Left ventricle myocardium superior (tissue), 1 donor: ENCODE measurements at regions not wholly inside any gene's neighbourhood (a gene's known extent, or its start where the extent isn't known, plus 50 kb on each side); places are given as distances from the start of the nearest gene placed in this dataset.

ENCODE experiments used
- ATAC-seq: fragments of 200-7000 bp; cut with Tn5 transposase; one replicate; pipeline ENCODE4 v1.9.1; 2020; ENCODE audit warnings: mild to moderate bottlenecking, moderate library complexity
- DNase-seq: peaks from one replicate; pipeline ENCODE4 v3.0.0-alpha.2; 2020
- intact Hi-C: fragments of 100-400 bp; cut with micrococcal nuclease; formaldehyde crosslinking; loops from one replicate; pipeline ENCODE4 v1.11.0; 2022
- donor health status: DM: no; HTN: yes; CAD: no; lungs with severe emphysema.

DNA sequence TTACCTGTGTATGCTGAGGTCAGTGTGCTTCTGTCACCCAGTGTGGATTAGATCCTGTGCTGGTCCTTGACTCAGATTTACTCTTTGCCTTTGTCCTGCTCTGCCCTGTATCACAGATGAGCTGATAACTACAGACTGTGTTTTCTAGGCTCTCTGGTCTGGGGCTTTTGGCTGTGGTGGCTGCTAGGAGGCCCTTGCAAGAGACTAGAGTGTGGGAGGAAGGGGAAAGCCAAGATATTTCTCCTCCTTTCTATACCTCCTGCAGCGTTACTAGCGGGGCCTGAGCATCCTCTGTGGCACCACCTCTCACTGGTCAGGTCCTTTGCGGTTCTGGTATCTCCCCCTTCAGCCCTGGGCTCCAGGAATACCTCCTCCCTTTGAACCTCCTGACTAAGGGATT, 282.3 kb upstream of the TBC1D5 start:
- DNase-seq (no peak), ATAC-seq (no peak)
- intact Hi-C loops, result no loop called here

DNA sequence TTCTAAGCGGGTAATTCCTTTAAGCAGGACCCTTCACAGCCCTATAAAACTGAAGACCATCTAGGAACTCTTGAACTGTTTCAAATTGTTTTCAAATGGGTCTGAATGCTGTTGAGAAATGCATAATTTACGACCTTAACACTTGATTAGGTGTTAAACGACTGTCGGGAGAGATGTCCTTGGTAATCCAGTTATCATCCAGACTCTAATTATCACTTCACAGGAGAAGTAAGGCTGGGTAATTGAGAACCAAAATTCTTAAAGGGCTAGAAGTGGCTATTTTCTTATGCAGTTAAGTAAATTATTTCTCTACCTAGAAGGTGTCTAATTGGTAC, 276.7 kb upstream of the TBC1D5 start:
- ATAC-seq (no peak), DNase-seq (no peak)
- intact Hi-C loops, result no loop called here

DNA sequence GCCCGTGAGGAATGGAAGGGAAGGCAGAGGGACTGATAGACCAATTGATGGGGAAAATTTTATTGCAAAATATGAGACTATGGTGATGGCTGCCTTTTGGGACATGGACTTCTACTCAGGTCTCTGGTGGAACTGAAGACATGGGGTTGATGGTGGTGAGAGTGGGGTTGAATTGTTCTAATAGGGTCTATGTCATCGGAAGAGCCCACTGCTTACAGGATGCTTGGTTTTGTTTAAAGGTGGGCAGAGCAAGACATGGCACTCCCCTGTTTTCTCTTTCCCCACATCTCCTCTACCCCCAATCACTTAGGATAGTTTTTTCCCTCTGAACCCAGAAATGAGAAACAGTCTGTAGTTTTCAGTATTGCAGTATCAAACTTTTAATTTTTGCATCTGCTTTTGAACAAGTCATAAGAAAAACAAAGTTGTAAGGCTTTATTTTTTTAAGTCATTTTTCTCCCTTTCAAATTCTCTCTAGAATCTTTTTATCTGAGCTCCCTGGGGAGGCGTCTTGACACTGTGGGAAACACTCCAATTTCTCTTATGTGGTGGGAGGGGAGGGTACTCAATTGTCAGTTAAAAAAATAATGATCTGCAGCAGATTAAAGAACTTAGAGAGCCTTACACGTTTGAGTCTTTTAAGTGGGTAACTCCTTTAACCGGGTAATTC, 276.2 kb upstream of the TBC1D5 start:
- ATAC-seq, result no peak
- intact Hi-C loops, result no loop called here
- DNase-seq, result no peak

DNA sequence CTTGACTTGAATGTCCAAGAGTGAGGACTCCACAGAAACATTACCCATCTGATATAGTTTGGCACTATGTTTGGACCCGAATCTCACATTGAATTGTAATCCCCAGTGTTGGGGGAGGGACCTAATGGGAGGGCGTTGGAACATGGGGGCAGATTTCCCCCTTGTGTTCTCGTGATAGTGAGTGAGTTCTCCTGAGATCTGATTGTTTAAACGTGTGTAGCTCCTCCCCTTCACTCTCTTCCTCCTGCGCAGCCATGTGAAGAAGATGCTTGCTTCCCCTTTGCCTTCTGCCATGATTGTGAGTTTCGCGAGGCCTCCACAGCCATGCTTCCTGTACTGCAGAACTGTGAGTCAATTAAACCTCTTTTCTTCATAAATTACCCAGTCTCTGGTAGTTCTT, 273.9 kb upstream of the TBC1D5 start:
- intact Hi-C loops, result no loop called here
- ATAC-seq (no peak), DNase-seq (no peak)

DNA sequence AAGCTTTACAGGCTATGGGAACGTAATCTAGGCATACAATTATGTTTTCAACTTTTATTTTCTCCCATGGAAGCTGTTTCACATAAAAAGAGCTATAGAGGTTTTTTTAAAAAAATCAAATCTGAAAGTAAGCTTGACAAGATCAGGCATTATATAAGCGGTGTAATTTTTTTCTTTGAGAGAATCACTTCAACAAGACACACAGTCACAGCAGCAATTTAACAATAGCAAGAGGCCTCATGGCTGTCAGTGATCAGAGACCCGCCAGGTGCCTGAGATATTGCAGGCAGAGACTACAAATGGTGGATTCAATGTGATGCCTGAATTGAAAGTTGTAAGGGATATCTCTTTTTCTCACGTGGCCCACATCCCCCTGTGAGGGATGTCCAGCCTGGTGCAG, 270.5 kb upstream of the TBC1D5 start:
- intact Hi-C loops, result no loop called here
- no peak for DNase-seq
- ATAC-seq, result no peak

DNA sequence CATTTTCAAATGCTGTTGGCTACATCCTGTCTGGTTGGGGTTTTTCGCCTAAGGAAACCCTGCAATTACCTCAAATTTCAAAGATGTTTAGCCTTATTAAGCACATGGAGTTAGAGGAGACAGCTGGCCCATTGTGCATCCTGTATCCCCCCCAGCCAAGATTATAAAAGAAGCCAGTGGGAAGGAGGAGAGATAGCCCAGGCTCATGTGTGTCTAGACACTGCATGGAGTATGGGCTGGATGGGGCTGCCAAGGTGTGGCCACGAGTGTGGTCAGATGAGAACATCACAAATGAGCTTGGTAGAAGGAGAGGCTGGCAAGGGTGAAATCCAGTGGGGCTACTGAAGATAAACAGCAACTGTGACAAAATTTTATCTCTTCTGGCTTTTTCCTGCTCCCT, 270.0 kb upstream of the TBC1D5 start:
- no peak for ATAC-seq
- intact Hi-C loops, result no loop called here
- no peak for DNase-seq

DNA sequence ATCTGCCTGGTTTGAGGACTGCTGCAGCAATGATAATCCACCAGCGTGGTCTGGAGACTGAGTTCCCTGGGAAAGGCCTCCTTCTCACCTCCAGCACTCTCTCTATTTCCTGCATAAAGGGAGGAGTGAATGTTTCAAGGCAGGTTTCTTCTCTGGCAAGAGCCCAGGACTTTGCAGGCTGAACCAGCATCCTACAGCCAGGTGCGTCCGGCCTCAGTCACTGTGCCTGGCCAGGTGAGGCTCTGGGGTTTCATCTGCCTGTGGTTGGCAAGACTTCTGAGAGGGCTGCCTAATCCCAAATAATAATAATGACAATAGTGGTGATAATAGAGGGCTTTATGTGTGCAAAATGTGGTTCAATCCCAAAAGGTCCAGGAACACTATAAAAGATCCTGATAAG, 269.0 kb upstream of the TBC1D5 start:
- intact Hi-C loops, result no loop called here
- ATAC-seq (no peak), DNase-seq (no peak)

DNA sequence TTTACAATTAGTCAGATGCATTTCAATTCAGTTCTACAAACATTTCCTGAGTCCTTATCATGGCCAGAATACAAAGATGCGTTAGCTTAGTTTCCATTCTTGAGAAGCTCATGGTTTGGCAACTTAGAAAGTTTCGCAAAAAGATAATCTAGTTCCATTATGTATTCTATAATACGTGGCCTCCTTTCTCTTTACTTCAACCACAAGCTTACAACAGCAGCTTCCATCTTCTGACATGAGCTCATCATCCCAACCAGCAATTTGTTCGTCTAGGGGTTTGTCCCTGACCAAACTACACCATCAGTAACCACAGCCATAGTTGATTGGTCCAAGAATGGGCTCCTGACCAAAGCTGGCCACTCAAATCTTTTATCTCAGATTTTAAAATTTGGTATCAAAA, 267.6 kb upstream of the TBC1D5 start:
- ATAC-seq (no peak), DNase-seq (no peak)
- intact Hi-C loops, result no loop called here

DNA sequence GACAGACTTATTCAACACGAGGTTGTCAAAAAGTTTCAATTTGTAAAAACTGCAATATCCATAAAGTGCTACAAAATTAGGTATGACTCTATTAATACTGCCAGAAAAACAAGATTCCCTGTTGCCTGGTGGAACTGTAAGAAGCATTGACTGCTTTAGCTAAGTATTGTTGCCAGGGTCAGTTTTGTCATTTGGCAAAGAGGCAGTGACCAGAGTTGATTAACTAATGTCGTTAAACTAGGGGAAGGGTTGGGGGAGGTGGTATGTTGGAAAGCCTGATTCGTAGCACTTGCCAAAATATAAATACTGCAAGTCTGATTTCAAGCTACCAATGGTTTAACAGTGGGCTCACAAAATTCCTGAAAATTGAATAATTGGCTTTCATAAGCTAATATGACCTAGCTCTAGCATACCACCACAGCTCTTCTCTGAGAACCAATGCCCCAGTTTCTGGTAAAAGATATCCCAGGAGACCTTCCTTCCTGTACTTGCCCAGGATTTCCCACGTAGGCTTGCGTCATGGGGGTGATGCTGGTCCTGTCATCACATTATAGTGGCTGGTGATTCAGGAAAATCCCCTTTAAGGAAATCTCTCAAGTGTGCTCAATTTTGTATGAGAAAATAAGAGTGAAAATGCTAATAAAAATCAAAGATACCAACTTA, 266.4 kb upstream of the TBC1D5 start:
- DNase-seq, result peak; percentile 29
- intact Hi-C loops, result no loop called here
- ATAC-seq, result peak; percentile 80

DNA sequence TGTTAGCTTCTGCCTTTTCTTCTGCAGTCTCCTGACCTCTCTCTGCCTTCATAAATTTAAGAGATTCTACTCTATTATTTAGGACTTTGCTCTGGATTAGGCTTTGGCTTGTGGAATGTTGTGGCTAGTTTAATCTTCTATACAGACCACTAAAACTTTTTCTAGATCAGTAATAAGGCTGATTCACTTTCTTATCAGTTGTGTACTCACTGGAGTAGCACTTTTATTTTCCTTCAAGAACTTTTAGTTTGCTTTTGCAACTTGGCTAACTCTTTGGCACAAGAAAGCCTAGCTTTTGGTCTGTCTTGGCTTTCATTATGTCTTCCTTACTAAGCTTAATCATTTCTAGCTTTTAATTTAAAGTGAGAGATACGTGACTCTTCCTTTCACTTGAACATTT, 265.5 kb upstream of the TBC1D5 start:
- DNase-seq (no peak), ATAC-seq (peak; percentile 59)
- intact Hi-C loops, result no loop called here

DNA sequence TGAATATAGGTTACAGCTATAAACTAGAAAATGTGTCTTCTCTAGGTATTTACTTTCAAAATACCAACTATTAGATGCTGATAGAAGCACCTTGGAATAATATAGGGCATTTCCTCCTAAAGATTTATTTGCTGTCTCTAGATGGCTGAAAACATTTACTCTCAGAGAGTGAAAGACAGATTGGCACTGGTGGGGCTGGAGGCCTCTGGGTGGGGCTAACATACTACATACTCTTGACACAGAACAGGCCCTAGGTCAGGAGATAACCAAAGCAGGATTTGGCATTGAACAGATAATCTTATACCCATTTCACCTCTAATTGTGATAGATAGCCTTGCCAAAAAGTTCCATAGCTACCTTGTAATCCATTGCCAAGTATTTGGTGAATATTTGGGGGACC, 253.3 kb upstream of the TBC1D5 start:
- intact Hi-C loops, result no loop called here
- ATAC-seq (no peak), DNase-seq (no peak)

DNA sequence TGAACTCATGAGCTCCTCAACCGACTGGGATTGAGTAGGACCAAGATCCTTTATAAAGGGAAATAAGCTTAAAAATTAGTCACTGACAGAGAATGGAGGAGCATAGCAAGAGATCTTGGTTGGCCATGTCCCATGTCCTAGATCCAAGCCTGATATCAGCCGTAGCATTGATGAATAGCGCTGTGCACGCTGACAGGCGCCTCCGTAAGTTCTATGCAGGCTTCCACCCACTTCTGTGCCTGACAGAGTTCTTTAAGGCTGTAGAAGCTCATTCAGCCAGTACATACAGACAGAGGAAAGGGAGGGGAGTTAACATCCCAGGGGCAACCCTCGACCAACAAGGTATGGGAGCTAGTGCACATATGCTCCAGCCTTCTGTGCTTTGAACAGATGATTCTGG, 251.7 kb upstream of the TBC1D5 start:
- DNase-seq (no peak), ATAC-seq (no peak)
- intact Hi-C loops, result no loop called here

DNA sequence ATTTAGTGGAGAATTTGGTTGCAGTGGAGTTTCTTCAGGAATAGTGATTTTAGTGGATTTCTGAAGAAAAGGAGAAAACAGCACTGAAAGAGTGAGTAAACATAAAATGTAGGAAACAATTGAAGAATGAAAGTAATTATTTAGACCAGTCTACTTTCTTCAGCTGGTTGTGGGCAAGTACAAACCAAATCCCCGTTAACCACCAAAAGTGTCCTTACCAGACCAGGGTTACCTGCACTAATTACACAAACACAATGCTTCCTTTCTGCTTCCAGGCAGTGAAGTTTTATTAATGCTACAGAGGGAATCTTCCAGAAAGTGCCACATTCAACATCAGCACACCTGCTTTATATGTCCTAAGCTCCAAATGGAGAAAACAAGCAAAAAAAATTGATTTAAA, 248.0 kb upstream of the TBC1D5 start:
- ATAC-seq, result no peak
- intact Hi-C loops, result no loop called here
- DNase-seq, result no peak

DNA sequence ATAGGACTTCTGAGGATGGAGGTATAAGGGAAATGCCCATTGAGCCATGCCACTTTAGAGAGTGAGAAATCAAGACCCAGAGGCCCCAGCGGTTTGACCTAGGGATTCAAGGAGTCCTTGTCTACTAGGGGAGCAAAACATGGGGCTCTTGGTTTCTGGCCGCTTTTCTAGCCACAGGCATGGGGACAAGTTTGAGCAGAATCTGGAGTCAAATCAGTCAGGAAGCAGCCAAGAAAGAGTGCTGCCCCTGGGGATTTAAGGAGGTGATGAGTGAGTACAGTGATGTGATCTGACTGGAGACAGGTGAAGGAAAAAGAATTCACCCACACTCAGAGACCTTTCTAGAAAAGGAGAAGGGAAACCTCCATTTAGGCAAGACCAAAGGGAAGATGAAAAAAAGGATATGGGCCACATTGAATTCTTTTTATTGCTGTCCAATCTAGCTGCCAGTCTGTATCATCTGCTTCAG, 244.0 kb upstream of the TBC1D5 start:
- DNase-seq, result no peak
- intact Hi-C loops, result no loop called here
- ATAC-seq, result no peak

DNA sequence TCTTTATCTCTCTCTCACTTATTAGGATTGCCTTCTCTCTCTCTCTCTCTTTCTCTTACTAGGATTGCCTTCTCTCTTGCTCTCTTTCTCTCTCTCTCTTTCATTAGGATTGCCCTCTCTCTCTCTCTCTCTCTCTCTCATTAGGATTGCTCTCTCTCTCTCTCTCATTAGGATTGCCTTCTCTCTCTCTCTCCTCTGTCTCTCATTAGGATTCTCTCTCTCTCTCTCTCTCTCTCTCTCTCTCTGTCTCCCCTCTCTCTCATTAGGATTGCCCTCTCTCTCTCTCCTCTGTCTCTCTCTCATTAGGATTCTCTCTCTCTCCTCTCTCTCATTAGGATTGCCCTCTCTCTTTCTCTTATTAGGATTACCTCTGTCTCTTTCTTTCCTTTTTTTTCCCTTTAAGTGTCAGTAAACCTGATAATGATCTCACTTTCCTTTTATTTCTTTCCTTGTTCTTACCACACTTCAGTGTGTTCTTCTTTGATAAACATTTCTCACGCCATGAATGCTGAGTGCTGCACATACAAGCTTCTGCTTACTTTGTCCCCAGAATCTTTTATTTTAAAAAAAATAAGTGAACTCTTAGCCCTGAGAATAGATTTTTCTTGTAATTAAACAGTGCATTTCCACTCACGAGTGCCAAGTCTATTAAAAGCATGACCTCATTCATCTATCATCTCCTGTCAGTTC, 243.4 kb upstream of the TBC1D5 start:
- ATAC-seq (no peak), DNase-seq (no peak)
- intact Hi-C loops, result no loop called here

DNA sequence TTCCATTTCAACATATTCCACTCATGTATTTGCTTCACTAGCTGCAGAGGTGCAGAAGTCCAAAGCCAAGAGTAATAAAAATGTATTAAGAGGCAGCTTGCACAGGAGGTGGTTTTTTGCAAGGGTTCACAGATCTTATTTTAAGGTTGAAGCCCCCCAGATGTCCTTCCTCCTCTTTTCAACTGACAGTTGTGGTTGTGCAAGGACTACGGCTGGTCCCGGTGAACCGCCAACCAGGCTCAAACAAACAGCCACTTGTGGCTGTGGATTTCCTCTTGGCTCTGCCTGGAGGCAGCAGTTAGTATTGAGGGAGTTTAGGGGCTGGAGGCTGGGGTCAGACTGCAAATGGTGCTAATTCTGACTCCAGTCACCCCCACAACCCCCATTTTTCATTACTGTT, 240.7 kb upstream of the TBC1D5 start:
- intact Hi-C loops, result no loop called here
- ATAC-seq (no peak), DNase-seq (no peak)

DNA sequence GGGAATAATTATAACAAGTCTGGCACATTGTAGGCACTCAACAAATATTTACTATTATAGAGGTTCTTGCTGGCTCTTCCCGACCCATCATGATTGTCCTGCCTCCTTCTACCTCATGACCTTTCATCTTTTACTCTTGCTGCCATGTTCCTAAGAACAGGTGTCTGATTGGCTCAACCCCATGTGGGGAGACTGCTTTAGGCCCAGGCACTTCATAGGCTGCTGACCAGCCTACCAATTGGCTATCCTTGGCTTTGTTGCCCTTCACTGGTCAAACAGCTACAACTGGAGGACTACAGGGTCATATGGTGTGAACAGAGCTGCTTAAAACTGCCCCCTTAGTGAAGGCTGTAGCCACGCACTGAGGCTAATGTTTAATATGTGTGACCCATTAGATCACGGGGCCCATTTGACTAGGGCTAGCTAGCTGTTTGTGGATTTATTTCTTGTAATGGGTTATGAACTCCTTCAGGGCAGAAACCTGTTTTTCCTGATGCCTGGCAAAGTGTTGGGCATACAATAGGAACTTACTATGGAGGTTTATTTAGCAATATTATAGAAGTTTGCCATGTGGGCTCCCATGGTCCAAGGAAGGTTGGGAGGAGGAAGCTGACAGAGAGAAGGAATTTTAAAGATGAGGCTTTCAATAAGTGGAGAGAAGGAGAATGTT, 239.9 kb upstream of the TBC1D5 start:
- no peak for DNase-seq
- no peak for ATAC-seq
- intact Hi-C loops, result no loop called here

DNA sequence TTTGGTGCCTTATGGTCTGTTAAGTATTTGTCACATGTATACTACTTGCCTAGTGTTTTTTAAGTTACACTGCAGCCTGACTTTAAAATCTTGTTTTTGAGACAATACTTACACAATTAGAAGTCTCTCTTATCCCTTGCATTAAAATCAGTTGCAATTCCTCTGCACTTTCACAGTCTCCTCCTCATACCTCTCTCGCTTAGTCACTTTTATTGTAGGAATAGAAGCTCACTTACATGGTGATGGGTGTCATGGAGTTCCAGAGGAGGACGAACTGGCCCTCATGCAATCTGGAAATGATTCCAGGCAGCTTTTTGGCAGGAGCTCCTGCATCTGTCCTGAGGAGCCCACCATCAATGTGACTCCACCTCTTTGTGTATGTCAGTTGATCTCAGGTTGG, 238.4 kb upstream of the TBC1D5 start:
- DNase-seq, result no peak
- no peak for ATAC-seq
- intact Hi-C loops, result no loop called here

DNA sequence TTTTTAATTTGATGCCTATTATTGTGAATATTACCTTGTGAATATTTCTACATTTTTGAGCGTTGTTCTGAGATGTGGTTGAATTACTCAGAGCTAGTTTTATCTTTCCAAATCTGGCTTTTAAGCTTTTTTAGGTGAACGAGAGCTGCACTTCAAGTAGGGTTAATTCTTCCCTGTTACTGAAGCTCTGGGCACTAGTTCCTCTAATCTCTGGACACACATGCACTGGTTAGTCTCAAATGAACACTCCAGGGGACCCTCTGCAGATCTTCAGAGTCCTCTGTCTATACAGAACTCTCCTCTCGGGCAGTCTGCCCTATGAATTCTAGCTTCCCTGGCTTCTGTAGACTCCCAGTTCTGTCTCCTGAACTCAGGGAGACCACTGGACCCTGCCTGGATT, 237.5 kb upstream of the TBC1D5 start:
- DNase-seq, result no peak
- ATAC-seq, result no peak
- intact Hi-C loops, result no loop called here

DNA sequence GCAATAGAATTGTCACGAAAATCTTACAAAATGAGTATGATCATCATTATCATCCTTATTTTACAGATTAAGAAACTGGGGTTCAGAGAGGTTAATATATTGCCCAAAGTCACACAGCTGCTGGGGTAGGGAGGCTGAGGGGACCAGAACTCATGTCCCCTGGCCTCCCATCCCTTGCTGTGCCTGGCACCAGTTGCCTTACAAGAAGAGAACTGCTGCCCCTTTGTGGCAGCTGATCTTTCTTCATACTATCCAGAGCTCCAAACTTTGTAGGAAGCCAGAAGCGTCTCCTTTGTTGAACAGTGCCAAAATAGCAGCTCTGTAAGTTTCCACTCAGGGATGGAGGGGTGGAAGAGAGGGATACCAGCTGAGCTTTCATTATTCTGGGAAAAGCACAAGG, 236.8 kb upstream of the TBC1D5 start:
- ATAC-seq (no peak), DNase-seq (no peak)
- intact Hi-C loops, result no loop called here
